ENCODE measurements at regions not wholly inside any gene's neighbourhood (a gene's known extent, or its start where the extent isn't known, plus 50 kb on each side); places are given as distances from the start of the nearest gene placed in this dataset.

- H3K27ac ChIP-seq (ENCODE audit: insufficient read depth, low read depth, low read length): no peak overlapping the region
- DNase-seq (ENCODE audit: low read depth, low spot score) (peak; percentile 56), FAIRE-seq (no peak)
- no peaks in the 10 kb centered on the region for H4K20me1 ChIP-seq (replicated peaks; ENCODE audit: control insufficient read depth, extremely low read depth, insufficient read depth, low read length)
- POLR2A ChIA-PET: no interaction called here
- no peaks in the 10 kb centered on the region for H3K9me3 ChIP-seq (replicated peaks; ENCODE audit: control insufficient read depth, insufficient read depth, low read length)
- peak overlapping the region; percentile 90 for H2AFZ ChIP-seq (ENCODE audit: low read depth, low read length)
- no peak overlapping the region for H3K4me3 ChIP-seq (replicated peaks in 1 of 3; ENCODE audit: insufficient read depth in 1 of 3, low read depth in 1 of 3, low read length in 3 of 3)
- intact Hi-C loops (cut with micrococcal nuclease): loop anchor here (5.0 kb wide), 2 partner anchors 68 to 782 kb away; no protein-coding TSS in a partner anchor
- H3K9ac ChIP-seq (replicated peaks; ENCODE audit: extremely low read depth, insufficient read depth, low read length): no peak overlapping the region
- dilution Hi-C loops (cut with MboI; ENCODE audit: extremely low pct_ligation_motif_present, low sequenced_read_pairs): no loop called here
- TF ChIP-seq MYC (IDR thresholded peaks at IDR 0.05; ENCODE audit: low read depth, low read length) (no peak), POLR2AphosphoS5 (IDR thresholded peaks at IDR 0.05; ENCODE audit: insufficient read depth, low read depth, low read length) (no peak), GATA2 (IDR thresholded peaks at IDR 0.05; ENCODE audit: insufficient read depth, insufficient read length, low read depth, low read length) (no peak), JUN (IDR thresholded peaks at IDR 0.05; ENCODE audit: borderline replicate concordance, insufficient read depth, insufficient read length, low read depth) (no peak), POLR2A (IDR thresholded peaks at IDR 0.05; ENCODE audit: low read depth, low read length) (no peak), EZH2 (IDR thresholded peaks at IDR 0.05; ENCODE audit: borderline replicate concordance, low read depth, low read length, severe bottlenecking) (no peak), CTCF (IDR thresholded peaks at IDR 0.05; ENCODE audit: extremely low read depth in 1 of 2, insufficient read depth in 1 of 2, low read depth in 1 of 2, low read length in 2 of 2) (no peak), FOS (IDR thresholded peaks at IDR 0.05; ENCODE audit: borderline replicate concordance, insufficient read depth, low read length) (no peak)
- TF ChIP-seq, protein P1, sequence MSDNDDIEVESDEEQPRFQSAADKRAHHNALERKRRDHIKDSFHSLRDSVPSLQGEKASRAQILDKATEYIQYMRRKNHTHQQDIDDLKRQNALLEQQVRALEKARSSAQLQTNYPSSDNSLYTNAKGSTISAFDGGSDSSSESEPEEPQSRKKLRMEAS (IDR thresholded peaks at IDR 0.05; ENCODE audit: insufficient read depth, insufficient read length): no peak
- H3K27me3 ChIP-seq (ENCODE audit: control insufficient read depth in 2 of 2, insufficient read depth in 2 of 2, low read length in 2 of 2): no peaks in the 10 kb centered on the region
- no peaks in the 10 kb centered on the region for H3K79me2 ChIP-seq (ENCODE audit: control insufficient read depth, insufficient read depth, low read length)
- H3K36me3 ChIP-seq (ENCODE audit: control insufficient read depth in 2 of 2, extremely low read depth in 1 of 2, insufficient read depth in 2 of 2, low read length in 2 of 2): no peaks in the 10 kb centered on the region
- peaks cover 21% of the 10 kb centered on the region for H3K4me1 ChIP-seq (ENCODE audit: control insufficient read depth, extremely low read depth, insufficient read depth, low read length)
- CTCF ChIA-PET: no interaction called here
- no peak overlapping the region for H3K4me2 ChIP-seq (ENCODE audit: insufficient read depth, low read length)
- H3K9me1 ChIP-seq (replicated peaks; ENCODE audit: control insufficient read depth, extremely low read depth, insufficient read depth, low read length): no peaks in the 10 kb centered on the region
- no TSS peak for BruUV-seq (replicated peaks)
Measured at GRCh38 chr6:113564371-113565171, 292.6 kb upstream of the MARCKS start.

Data from endothelial cell of umbilical vein (primary cell).